Heart left ventricle (tissue), 13 donors: ENCODE measurements at regions not wholly inside any gene's neighbourhood (a gene's known extent, or its start where the extent isn't known, plus 50 kb on each side); places are given as distances from the start of the nearest gene placed in this dataset.

ENCODE experiments used
- POLR2A ChIP-seq, 2 donors: fragments of 450-650 bp; IDR thresholded peaks; one replicate each; pipeline ENCODE4 v1.6.1; 2017; ENCODE audit warnings: antibody characterized with exemption in 2 of 2, mild to moderate bottlenecking in 2 of 2, moderate library complexity in 2 of 2
- TF ChIP-seq, protein P1 (sequence below), 12 donors: fragments of 200-600 bp; sonication (generic) in 4 of 12; IDR thresholded peaks; one replicate each; pipeline versions ENCODE4 v1.5.0 to v1.8.0; 2018 to 2022; ENCODE audit warnings: antibody characterized with exemption in 12 of 12, mild to moderate bottlenecking in 5 of 12
- donor health status: ischemic (EF 13 %, LVEDD 7.1; RV severe dilation, severe dysfunction).
- donor health status: DM: no; HTN: yes; CAD: no.
- donor health status: DM: no; HTN: no; CAD: no.
- donor health status: ischemic (EF 25% LVEDD 6.9; RV normal size, moderate dysfunction).
- donor health status: ischemic (EF 25% LVEDD 5.7; RV mildly dilated, moderate dysfunction).
- donor health status: ischemic (EF 35%, LVEDD 5.7; RV mildly dilated, moderate dysfunction).
- donor health status: nonischemic (EF 11% LVEDD 7.7; RV severe dilation, severe dysfunction).
- donor health status: DM: yes; HTN: yes; CAD: no.
- donor health status: PGD.
- donor health status: ischemic (EF 29% LVEDD 5.4; RV normal size, mild dysfunction).
- donor health status: nonischemic (EF 23%, LVEDD 6.1; RV moderate dilation, normal function).

DNA sequence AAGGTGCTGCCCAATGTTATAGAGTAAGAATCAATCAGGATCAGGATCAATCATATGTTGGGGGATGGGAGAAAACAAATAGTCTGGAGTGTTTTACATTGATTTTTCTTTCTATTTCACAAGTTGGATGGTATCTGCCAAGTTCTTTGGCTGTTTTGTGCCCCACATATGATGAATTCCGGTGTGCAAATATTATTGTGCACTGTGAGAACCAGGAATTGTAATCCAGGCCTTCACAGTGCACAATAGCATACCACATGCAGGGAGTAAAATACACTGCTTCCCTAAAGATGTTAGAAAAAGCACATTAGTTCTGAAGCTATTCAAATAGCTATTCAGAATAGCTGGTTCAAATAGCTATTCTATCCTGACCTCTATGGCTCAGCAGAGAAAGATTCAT is 133.7 kb downstream of the LCA5 start:
- TF ChIP-seq, protein P1, sequence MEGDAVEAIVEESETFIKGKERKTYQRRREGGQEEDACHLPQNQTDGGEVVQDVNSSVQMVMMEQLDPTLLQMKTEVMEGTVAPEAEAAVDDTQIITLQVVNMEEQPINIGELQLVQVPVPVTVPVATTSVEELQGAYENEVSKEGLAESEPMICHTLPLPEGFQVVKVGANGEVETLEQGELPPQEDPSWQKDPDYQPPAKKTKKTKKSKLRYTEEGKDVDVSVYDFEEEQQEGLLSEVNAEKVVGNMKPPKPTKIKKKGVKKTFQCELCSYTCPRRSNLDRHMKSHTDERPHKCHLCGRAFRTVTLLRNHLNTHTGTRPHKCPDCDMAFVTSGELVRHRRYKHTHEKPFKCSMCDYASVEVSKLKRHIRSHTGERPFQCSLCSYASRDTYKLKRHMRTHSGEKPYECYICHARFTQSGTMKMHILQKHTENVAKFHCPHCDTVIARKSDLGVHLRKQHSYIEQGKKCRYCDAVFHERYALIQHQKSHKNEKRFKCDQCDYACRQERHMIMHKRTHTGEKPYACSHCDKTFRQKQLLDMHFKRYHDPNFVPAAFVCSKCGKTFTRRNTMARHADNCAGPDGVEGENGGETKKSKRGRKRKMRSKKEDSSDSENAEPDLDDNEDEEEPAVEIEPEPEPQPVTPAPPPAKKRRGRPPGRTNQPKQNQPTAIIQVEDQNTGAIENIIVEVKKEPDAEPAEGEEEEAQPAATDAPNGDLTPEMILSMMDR (IDR thresholded peaks at IDR 0.05) = no peak
- no peak for TF ChIP-seq POLR2A (IDR thresholded peaks at IDR 0.05)
